ENCODE measurements at regions not wholly inside any gene's neighbourhood (a gene's known extent, or its start where the extent isn't known, plus 50 kb on each side); places are given as distances from the start of the nearest gene placed in this dataset.
"Not testable (repeated sequence)": the region's sequence is repeated elsewhere in the genome, so short reads cannot be mapped to it uniquely, and the experiment has no call there.

DNA sequence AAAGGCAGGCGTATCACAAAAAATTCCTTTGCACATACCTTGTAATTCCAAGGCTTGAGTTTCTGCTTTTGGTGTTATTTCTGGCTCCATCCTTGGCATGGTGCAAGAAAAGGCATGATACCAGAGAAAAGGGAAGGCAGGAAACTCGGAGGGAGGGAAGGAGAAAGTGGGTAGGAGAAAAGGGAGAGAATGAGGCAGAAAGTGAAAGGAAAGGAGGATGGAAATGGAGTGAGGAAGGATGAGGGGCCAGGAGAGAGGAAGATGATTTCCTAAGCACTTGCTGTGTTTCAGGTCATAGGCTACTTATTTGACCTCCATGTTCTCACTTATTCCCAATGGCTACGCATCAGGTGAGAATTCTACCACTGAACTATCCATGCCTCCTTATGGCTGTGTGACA is 110.8 kb upstream of the JCAD start:
- H3K27ac ChIP-seq: no peak overlapping the region
- no peaks in the 10 kb centered on the region for H3K4me1 ChIP-seq
- H3K4me3 ChIP-seq: no peak overlapping the region
- intact Hi-C loops (cut with DNase I; ENCODE audit: low total_unique reads): no loop called here
- no peaks in the 10 kb centered on the region for H3K36me3 ChIP-seq
- 81 to 95% (median 85%) methylated on average over 3 of the region's 3 CpGs for whole genome bisulfite sequencing, 5 donors
- no peaks in the 10 kb centered on the region for H3K9me3 ChIP-seq
- no peak for DNase-seq
- no peaks in the 10 kb centered on the region for H3K27me3 ChIP-seq
- no peak for TF ChIP-seq EP300 (IDR thresholded peaks at IDR 0.05)
- no peak for TF ChIP-seq POLR2AphosphoS5 (IDR thresholded peaks at IDR 0.05)
- TF ChIP-seq CTCF (IDR thresholded peaks at IDR 0.05): no peak
- no peak for TF ChIP-seq POLR2A (IDR thresholded peaks at IDR 0.05)

DNA sequence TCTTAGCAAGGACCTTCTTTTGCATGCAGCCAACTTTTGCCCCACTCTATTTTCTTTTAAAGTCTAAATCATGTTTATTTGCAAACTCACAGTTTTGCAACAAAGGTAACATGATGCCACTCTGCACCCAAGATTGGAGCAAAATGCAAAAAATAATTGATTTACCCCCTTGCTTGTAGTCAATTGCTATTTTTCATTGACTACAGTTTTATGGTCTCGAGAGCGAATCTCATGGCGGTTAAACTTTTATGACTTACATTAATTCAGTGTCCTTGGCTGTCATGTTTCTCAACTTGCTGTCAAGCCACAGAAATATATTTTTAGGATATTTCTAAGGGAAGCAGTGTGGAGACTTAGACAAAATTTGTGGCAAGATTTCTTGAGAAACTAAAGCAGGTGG is 110.0 kb upstream of the JCAD start:
- Histone ChIP-seq H3K4me1 (no peaks in the 10 kb centered on the region), H3K36me3 (no peaks in the 10 kb centered on the region), H3K4me3 (no peak overlapping the region), H3K9me3 (no peaks in the 10 kb centered on the region), H3K27ac (no peak overlapping the region), H3K27me3 (no peaks in the 10 kb centered on the region)
- DNase-seq: no peak
- whole genome bisulfite sequencing, 5 donors: 93 to 98% (median 97%) methylated on average over 3 of the region's 3 CpGs
- TF ChIP-seq CTCF (IDR thresholded peaks at IDR 0.05) (no peak), POLR2A (IDR thresholded peaks at IDR 0.05) (no peak), EP300 (IDR thresholded peaks at IDR 0.05) (no peak), POLR2AphosphoS5 (IDR thresholded peaks at IDR 0.05) (no peak)
- intact Hi-C loops (cut with DNase I; ENCODE audit: low total_unique reads): no loop called here

DNA sequence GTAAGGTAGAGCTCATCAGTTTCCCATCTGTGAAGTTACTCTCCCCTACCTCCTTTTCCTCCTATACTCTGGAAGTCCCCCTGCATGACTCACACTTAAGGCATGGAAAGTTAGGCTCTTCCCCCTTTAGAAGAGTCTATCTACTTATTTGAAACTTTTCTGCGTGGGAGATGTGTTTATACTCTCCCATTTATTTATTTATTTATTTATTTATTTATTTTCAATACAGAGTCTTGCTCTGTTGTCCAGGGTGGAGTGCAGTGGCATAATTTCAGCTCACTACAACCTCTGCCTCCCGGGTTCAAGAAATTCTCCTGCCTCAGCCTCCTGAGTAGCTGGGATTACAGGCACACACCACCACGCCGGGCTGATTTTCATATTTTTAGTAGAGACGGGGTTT is 107.5 kb upstream of the JCAD start:
- Histone ChIP-seq H3K27ac (no peak overlapping the region), H3K4me3 (no peak overlapping the region), H3K9me3 (no peaks in the 10 kb centered on the region), H3K27me3 (no peaks in the 10 kb centered on the region), H3K4me1 (no peaks in the 10 kb centered on the region), H3K36me3 (no peaks in the 10 kb centered on the region)
- WGBS, 5 donors: 64 to 94% (median 91%) methylated on average over 5 of the region's 5 CpGs
- TF ChIP-seq CTCF (IDR thresholded peaks at IDR 0.05) (no peak), EP300 (IDR thresholded peaks at IDR 0.05) (no peak), POLR2A (IDR thresholded peaks at IDR 0.05) (no peak)
- intact Hi-C loops (cut with DNase I; ENCODE audit: low total_unique reads): no loop called here
- no peak for DNase-seq

DNA sequence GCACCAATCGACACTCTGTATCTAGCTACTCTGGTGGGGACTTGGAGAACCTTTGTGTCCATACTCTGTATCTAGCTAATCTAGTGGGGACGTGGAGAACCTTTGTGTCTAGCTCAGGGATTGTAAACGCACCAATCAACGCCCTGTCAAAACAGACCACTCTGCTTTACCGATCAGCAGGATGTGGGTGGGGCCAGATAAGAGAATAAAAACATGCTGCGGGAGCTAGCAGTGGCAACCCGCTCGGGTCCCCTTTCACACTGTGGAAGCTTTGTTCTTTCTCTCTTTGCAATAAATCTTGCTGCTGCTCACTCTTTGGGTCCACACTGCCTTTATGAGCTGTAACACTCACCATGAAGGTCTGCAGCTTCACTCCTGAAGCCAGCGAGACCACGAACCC is 104.0 kb upstream of the JCAD start:
- H3K27ac ChIP-seq; DNase-seq; H3K27me3 ChIP-seq; H3K4me3 ChIP-seq; H3K9me3 ChIP-seq; H3K4me1 ChIP-seq; intact Hi-C loops (cut with DNase I; ENCODE audit: low total_unique reads); H3K36me3 ChIP-seq: not testable (repeated sequence)
- WGBS, 5 donors: 33 to 58% (median 54%) methylated on average over 8 to 10 of the region's 10 CpGs

DNA sequence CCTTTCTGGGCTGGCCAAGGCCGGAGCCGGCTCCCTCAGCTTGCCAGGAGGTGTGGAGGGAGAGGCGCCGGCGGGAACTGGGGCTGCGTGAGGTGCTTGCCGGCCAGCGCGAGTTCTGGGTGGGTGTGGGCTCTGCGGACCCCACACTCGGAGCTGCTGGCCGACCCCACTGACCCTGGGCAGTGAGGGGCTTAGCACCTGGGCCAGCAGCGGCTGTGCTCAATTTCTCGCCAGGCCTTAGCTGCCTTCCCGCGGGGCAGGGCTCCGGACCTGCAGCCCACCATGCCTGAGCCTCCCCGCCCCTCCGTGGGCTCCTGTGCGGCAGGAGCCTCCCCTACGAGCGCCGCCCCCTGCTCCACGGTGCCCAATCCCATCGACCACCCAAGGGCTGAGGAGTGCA is 103.4 kb upstream of the JCAD start:
- H3K4me3 ChIP-seq; H3K36me3 ChIP-seq; H3K27me3 ChIP-seq; H3K9me3 ChIP-seq; H3K4me1 ChIP-seq; DNase-seq; intact Hi-C loops (cut with DNase I; ENCODE audit: low total_unique reads); H3K27ac ChIP-seq: not testable (repeated sequence)
- WGBS, 5 donors: 95 to 98% (median 97%) methylated on average over 10 to 25 of the region's 25 CpGs

Data from stomach (tissue), 8 donors.